Type B pancreatic cell (in vitro differentiated cells): ENCODE measurements at regions not wholly inside any gene's neighbourhood (a gene's known extent, or its start where the extent isn't known, plus 50 kb on each side); places are given as distances from the start of the nearest gene placed in this dataset.

Experiments used
- DNase-seq: peaks from one replicate; pipeline ENCODE4 v3.0.0; 2021; ENCODE audit warnings: mixed read lengths; ENCODE audit not compliant: unreplicated experiment; ENCODE audit errors: extremely low spot score
- H3K27ac Mint-ChIP-seq: 2 replicates; pipeline ENCODE4 v1.8.0; 2021; ENCODE audit warnings: mild to moderate bottlenecking, mixed read lengths
- H3K27me3 Mint-ChIP-seq: 2 replicates; pipeline ENCODE4 v1.8.0; 2021; ENCODE audit warnings: mixed read lengths
- H3K36me3 Mint-ChIP-seq: 2 replicates; pipeline ENCODE4 v1.8.0; 2021; ENCODE audit warnings: mixed read lengths
- H3K4me1 Mint-ChIP-seq: one replicate; pipeline ENCODE4 v1.8.0; 2021; ENCODE audit warnings: mixed read lengths; ENCODE audit not compliant: unreplicated experiment
- H3K4me3 Mint-ChIP-seq: 2 replicates; pipeline ENCODE4 v1.8.0; 2021; ENCODE audit warnings: mild to moderate bottlenecking, mixed read lengths
- H3K9me3 Mint-ChIP-seq: 2 replicates; pipeline ENCODE4 v1.8.0; 2021; ENCODE audit warnings: mixed read lengths
- CTCF ChIP-seq: fragments of 200-600 bp; sonication (generic); conservative IDR thresholded peaks from 2 replicates; pipeline ENCODE4 v1.5.0; 2021; ENCODE audit warnings: antibody characterized with exemption, mild to moderate bottlenecking

- Mint-ChIP-seq H3K36me3 (no peaks in the 10 kb centered on the region), H3K27me3 (no peaks in the 10 kb centered on the region), H3K4me3 (no peak overlapping the region), H3K27ac (no peak overlapping the region), H3K9me3 (peaks cover 10% of the 10 kb centered on the region), H3K4me1 (peaks cover 12% of the 10 kb centered on the region)
- no peak for TF ChIP-seq CTCF
- no peak for DNase-seq
Observed at GRCh38 chr21:15227919-15228318, 163.1 kb upstream of the NRIP1 start.

GRCh38 chr21:15229390-15229789 lies 164.6 kb upstream of the NRIP1 start:
- no peaks in the 10 kb centered on the region for H3K4me1 Mint-ChIP-seq
- H3K27ac Mint-ChIP-seq: no peak overlapping the region
- no peaks in the 10 kb centered on the region for H3K27me3 Mint-ChIP-seq
- no peak for TF ChIP-seq CTCF
- no peak overlapping the region for H3K4me3 Mint-ChIP-seq
- DNase-seq: no peak
- no peaks in the 10 kb centered on the region for H3K9me3 Mint-ChIP-seq
- no peaks in the 10 kb centered on the region for H3K36me3 Mint-ChIP-seq

GRCh38 chr21:15233611-15234010 lies 168.8 kb upstream of the NRIP1 start:
- no peaks in the 10 kb centered on the region for H3K36me3 Mint-ChIP-seq
- no peaks in the 10 kb centered on the region for H3K27me3 Mint-ChIP-seq
- peaks cover 3% of the 10 kb centered on the region for H3K9me3 Mint-ChIP-seq

GRCh38 chr21:15236111-15236510 lies 171.3 kb upstream of the NRIP1 start:
- no peak overlapping the region for H3K27ac Mint-ChIP-seq
- H3K36me3 Mint-ChIP-seq: no peaks in the 10 kb centered on the region
- no peaks in the 10 kb centered on the region for H3K27me3 Mint-ChIP-seq
- DNase-seq: no peak
- TF ChIP-seq CTCF: no peak
- peaks cover 3% of the 10 kb centered on the region for H3K9me3 Mint-ChIP-seq
- H3K4me3 Mint-ChIP-seq: no peak overlapping the region
- peaks cover 9% of the 10 kb centered on the region for H3K4me1 Mint-ChIP-seq

More at GRCh38 chr21:15233611-15234010, 168.8 kb upstream of the NRIP1 start:
- H3K4me1 Mint-ChIP-seq: no peaks in the 10 kb centered on the region
- no peak overlapping the region for H3K4me3 Mint-ChIP-seq
- H3K27ac Mint-ChIP-seq: no peak overlapping the region
- no peak for TF ChIP-seq CTCF
- DNase-seq: no peak

- Mint-ChIP-seq H3K9me3 (peaks cover 7% of the 10 kb centered on the region), H3K27ac (no peak overlapping the region), H3K4me3 (no peak overlapping the region), H3K4me1 (peaks cover 24% of the 10 kb centered on the region), H3K27me3 (no peaks in the 10 kb centered on the region), H3K36me3 (no peaks in the 10 kb centered on the region)
- no peak for DNase-seq
- TF ChIP-seq CTCF: no peak
Observed at GRCh38 chr21:15240848-15241247, 176.0 kb upstream of the NRIP1 start.
